GM19395 (cell line): ENCODE measurements at regions not wholly inside any gene's neighbourhood (a gene's known extent, or its start where the extent isn't known, plus 50 kb on each side); places are given as distances from the start of the nearest gene placed in this dataset.

Source experiments
- ATAC-seq: cut with Tn5 transposase; IDR thresholded peaks from one replicate; pipeline ENCODE4 v1.9.1; 2021; ENCODE audit warnings: mild to moderate bottlenecking, moderate library complexity; ENCODE audit not compliant: unreplicated experiment

DNA sequence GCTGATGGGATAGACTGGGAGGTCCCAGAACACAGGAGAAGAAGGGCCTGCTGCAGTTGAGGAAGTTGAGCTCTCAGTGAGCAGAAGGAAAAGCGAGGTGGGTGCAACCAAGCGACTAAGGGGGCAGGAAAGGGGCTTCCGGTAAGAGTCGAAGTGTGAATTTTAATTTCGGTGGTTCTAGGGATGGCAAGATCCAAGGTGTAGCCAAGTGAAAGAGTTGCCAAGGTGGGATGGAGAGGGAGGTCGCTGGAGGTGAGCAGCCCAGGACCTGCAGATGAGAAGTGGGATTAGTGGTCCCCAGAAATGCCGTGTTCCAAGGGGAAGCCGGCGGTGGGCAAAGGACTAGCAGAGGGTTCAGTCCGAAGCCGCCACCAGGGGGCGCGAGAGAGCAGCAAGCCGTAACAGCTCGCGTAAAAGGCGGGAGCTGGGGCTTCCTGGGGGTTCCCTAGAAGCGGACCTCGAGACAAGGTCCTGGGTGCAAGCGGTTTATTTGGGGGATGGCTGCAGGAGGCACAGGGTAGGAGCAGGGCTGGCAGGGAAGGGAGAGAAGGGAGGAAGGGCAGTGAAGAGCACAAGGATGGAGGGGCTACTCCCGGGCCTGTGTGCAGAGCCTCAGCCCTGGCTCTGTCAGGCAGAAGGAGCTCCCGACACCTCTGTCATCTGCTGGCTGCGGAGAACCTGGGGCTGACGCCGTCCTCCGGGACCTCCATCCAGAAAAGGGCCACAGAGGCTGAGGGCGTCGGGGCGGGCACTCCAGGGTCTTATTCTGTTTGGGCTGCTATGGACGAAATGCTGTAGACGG lies 103.6 kb downstream of the PAX1 start:
- ATAC-seq = peak; percentile 67

DNA sequence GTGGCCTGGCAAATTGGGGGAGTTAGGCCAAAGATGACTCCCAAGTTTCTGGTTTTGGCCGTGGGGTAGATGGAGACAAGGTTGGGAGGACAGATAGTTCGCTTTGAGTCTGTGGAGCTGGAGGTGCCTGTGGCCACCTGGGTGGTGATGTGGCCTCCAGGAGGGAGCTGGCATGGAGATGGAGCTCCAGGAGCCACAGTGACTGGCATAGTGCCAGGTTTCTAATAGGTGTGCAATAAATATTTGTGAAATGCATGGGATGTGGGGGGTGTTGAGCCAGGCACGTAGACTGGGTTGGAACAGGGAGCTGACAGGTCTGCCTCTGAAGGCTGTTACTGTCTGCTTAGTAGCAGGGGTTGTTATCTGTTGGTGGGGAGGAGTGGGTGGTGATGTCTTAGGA lies 102.7 kb downstream of the PAX1 start:
- no peak for ATAC-seq

DNA sequence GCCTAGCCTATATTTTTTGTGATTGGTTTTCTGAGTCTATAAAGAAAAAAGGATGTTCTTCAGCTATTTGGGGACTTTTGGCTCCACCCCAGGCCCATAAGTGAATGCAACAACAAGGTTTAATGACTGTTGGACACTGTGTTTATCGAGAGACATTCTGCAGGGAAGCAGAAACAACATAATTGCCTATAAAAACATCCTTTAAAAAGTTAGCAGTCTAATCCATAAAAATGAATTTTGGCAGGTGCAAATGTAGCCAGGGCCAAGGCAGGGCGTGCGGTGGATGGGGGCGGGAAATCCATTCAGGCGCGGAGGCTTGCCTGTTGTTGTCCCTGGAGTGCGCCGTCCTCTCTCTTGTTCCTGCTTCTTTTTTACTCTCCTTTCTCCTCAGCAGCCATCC lies 99.3 kb downstream of the PAX1 start:
- ATAC-seq = no peak

DNA sequence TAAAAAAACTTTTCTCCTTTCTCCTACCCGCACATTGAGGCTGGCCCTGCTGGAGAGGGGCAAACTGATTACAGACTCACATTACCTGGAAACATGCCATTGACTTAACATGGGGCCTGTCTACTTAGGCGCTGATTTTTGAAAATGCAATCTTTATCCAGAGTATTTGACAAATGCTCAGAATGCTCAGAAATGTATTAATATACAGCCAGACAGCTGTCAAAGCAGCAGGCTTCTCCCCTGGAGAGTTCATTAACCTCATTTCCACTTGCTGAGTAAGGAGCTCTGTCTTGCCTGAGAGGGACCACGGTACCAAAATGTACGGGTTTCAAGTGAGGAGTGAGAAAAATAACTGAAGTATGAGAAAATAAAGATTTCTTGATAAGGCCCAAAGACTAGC lies 95.7 kb downstream of the PAX1 start:
- ATAC-seq = no peak

DNA sequence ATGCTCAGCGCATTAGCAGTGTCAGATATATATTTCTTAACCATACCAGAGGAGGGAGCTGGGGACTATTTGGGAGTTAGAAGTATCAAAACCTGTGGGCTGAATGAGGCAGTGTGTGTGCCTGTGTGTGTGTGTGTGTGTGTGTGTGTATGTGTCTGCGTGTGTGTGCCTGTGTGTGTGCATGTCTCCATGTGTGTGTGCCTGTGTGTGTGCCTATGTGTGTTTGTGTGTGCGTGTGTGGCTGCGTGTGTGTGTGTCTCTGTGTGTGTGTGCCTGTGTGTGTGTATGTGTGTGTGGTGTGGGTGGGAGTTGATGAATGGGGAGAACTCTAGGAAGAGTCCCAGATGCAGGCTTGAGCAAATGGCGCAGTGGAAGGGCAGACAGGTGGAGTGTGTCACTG lies 92.9 kb downstream of the PAX1 start:
- ATAC-seq = no peak

DNA sequence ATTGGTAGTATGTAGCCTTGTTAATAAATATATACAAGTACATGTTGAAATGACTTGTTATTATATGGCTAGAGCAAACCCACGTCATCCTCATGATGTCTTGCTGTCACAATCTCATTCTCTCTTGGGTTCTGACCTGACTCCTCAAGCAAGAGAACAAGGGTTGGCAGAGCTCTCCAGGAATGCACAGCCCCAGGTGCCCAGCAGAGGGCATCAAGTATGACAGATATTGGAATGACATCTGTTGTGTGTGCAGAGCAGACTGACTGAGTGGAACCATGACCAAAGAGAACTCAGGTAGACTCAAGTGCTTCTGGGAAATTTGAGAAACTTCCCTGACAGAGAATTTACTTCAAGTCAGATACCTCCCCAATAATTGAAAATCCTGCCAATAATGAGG lies 90.6 kb downstream of the PAX1 start:
- ATAC-seq = no peak

DNA sequence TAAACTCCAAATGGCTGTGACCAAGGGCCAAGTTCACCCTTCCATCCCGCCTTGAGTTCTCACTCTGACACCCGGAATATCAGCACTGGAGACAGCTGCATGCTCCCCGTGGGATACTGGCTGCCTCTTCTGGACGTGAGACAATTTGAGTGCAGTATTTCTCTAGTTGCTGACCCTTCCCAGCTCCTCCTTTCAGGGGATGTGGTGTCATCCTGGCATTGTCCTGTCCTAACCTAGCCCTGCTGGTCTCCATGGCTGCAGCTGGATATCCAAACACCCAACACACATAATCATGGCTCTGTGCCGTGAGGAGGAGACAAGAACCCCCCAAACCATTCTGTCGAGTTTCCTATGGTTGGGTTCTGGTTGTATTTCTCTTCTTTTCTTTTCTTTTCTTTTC lies 82.6 kb downstream of the PAX1 start:
- no peak for ATAC-seq

DNA sequence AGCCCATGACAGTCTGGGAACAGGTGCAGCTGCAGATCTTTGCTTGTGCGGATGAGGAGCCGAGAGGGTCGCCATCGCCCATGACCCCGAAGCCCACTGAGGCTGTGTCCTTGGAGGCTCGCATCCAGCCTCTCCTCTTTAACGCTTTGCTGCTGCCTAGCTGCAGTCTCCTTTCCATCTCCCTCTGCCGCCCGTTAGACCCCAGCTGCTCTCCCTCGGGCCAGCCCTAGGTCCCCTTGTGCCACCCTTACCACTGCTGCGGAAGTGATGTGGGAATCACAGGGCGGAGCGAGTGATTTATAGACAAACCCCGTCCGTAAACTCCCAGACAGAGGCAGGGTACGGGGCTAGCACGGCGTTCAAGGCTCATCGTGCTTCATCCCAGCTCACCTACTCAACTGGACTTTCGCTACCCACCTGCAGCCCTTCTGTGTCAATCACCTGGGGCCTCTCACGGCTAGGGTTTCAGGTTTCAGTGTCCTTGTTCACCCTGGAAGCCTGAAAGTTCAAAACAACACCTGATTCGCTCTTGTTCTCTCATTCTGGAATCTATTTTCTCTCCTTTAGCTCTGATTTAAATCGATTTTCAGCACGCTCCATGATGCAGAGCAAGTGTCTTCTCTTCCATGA lies 76.1 kb downstream of the PAX1 start:
- ATAC-seq = no peak

DNA sequence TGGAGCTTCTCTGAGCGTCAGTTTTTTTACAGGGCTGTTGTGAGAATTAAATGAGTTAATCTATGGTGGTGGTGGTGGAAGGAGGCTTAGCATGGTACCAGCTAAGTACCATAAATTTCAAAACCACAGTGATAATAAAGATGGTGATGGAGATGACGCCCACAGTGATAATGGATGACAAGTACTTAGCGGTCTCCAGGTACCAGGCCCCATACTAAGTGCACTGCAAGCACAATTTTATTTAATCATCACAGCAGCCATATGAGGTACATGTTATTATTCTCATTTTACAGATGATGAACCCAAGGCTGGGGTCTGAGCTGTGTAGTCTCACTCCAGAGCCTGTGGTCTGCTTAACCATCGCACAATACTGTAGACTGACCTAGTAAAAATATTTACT lies 75.1 kb downstream of the PAX1 start:
- no peak for ATAC-seq
